GM12891 (cell line): ENCODE measurements at regions not wholly inside any gene's neighbourhood (a gene's known extent, or its start where the extent isn't known, plus 50 kb on each side); places are given as distances from the start of the nearest gene placed in this dataset.

ENCODE experiments used
- DNase-seq: peaks from one replicate; pipeline ENCODE4 v3.0.0; 2011; ENCODE audit warnings: low spot score; ENCODE audit not compliant: insufficient read length
- FAIRE-seq: peaks from 2 replicates; lab custom pipeline; 2011; peaks lifted over from hg19 to GRCh38; lab: Jason Lieb, UNC
- PAX5 ChIP-seq: IDR thresholded peaks from 2 replicates; pipeline ENCODE4 v1.6.1; 2011; ENCODE audit warnings: low read length, moderate library complexity, mild to moderate bottlenecking; ENCODE audit not compliant: insufficient read depth, severe bottlenecking
- POLR2A ChIP-seq: IDR thresholded peaks from 2 replicates; pipeline ENCODE4 v1.6.1; 2011; ENCODE audit warnings: low read depth, low read length, control low read depth
- POLR2AphosphoS5 ChIP-seq: IDR thresholded peaks from 2 replicates; pipeline ENCODE4 v1.6.1; 2011; ENCODE audit warnings: low read depth, low read length, control low read depth
- POU2F2 ChIP-seq: IDR thresholded peaks from 2 replicates; pipeline ENCODE4 v1.6.1; 2011; ENCODE audit warnings: low read depth, mild to moderate bottlenecking, control low read depth, low read length, moderate library complexity
- SPI1 ChIP-seq: IDR thresholded peaks from 2 replicates; pipeline ENCODE4 v1.6.1; 2011; ENCODE audit warnings: low read depth, low read length, control low read depth
- TAF1 ChIP-seq: IDR thresholded peaks from 2 replicates; pipeline ENCODE4 v1.6.1; 2011; ENCODE audit warnings: low read depth, low read length, control low read depth

DNA sequence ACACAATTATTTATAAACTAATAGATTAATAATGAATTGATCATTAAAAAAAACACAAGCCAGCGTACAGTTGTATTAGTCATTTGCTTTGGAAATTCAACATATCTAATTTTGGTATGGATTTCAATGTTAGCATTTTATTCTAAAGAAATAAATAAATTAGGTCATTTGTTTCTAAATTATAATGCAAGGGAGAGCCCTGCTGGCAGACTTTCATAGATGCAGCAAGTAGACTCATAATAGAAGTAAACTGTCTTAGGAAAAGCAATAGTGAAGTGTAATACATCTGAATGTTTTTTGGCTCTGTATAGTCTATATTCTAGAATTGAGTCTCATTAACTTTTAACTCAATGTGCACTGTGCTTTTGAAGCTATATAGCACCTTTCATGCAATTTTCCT lies 982.4 kb upstream of the MIR17HG start:
- FAIRE-seq (no peak), DNase-seq (no peak)
- TF ChIP-seq POU2F2 (no peak), TAF1 (no peak), PAX5 (no peak), POLR2A (no peak), SPI1 (no peak), POLR2AphosphoS5 (no peak)

DNA sequence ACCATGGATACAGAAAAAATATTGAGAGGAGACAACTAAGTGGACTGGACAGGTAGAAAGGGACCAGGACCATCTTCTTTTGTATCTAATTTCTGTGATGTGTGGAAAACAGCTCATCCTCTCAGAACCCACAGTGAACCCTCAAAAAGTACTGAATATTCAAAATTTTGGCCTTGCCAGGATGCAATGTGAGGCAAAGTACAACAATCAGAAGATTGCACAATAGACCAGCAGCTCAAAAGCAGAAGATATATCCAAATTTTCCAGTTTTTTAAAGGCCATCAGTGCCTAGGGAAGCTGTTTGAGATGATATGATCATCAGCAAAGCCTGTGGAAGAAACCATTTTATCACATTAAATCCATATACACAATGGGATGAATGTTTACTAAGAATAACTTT lies 973.3 kb upstream of the MIR17HG start:
- no peak for FAIRE-seq
- no peak for TF ChIP-seq SPI1
- no peak for TF ChIP-seq TAF1
- no peak for TF ChIP-seq POU2F2
- TF ChIP-seq POLR2AphosphoS5, result no peak
- TF ChIP-seq PAX5, result no peak
- TF ChIP-seq POLR2A, result no peak

GRCh38 chr13:90375851-90376250 lies 971.6 kb upstream of the MIR17HG start:
- FAIRE-seq (no peak), DNase-seq (no peak)
- no peak for TF ChIP-seq POLR2AphosphoS5
- TF ChIP-seq POU2F2, result no peak
- TF ChIP-seq SPI1, result no peak
- TF ChIP-seq POLR2A, result no peak
- TF ChIP-seq PAX5, result no peak
- no peak for TF ChIP-seq TAF1

More for the DNA sequence above, 973.3 kb upstream of the MIR17HG start:
- DNase-seq, result no peak

- TF ChIP-seq POLR2AphosphoS5 (no peak), TAF1 (no peak), PAX5 (no peak), SPI1 (no peak), POU2F2 (no peak), POLR2A (no peak)
- no peak for DNase-seq
- FAIRE-seq, result no peak
These were observed 965.1 kb upstream of the MIR17HG start for GRCh38 chr13:90382425-90382824.

GRCh38 chr13:90385781-90386489 lies 961.6 kb upstream of the MIR17HG start:
- DNase-seq (no peak), FAIRE-seq (no peak)
- TF ChIP-seq SPI1 (no peak), POU2F2 (no peak), PAX5 (no peak), POLR2AphosphoS5 (no peak), POLR2A (no peak), TAF1 (no peak)

GRCh38 chr13:90388887-90389452 lies 958.5 kb upstream of the MIR17HG start:
- DNase-seq, result no peak
- TF ChIP-seq PAX5 (no peak), SPI1 (no peak), POLR2A (no peak), TAF1 (no peak), POU2F2 (no peak), POLR2AphosphoS5 (no peak)

GRCh38 chr13:90389537-90389936 lies 958.0 kb upstream of the MIR17HG start:
- TF ChIP-seq TAF1 (no peak), POLR2A (no peak), PAX5 (no peak), SPI1 (no peak), POU2F2 (no peak), POLR2AphosphoS5 (no peak)
- DNase-seq (no peak), FAIRE-seq (no peak)

More at GRCh38 chr13:90388887-90389452, 958.5 kb upstream of the MIR17HG start:
- no peak for FAIRE-seq

DNA sequence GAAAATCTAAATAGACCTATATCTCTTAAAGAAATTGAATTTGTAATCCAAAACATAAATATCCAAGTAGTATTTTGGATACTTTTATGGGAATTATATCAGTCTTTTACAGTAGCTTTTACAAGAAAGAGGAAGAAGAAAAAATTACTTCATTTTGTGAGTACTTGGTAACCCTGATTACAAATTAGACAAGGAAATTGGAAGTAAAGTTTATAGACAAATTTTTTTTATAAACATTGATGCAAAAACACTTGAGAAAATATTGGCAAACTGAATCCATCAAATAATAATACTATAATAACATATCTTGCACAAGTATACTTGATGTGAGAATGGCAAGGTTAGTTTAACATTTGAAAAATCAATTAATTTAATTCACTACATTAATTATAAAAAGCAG lies 954.1 kb upstream of the MIR17HG start:
- FAIRE-seq (no peak), DNase-seq (no peak)
- TF ChIP-seq PAX5 (no peak), SPI1 (no peak), POLR2AphosphoS5 (no peak), TAF1 (no peak), POU2F2 (no peak), POLR2A (no peak)

DNA sequence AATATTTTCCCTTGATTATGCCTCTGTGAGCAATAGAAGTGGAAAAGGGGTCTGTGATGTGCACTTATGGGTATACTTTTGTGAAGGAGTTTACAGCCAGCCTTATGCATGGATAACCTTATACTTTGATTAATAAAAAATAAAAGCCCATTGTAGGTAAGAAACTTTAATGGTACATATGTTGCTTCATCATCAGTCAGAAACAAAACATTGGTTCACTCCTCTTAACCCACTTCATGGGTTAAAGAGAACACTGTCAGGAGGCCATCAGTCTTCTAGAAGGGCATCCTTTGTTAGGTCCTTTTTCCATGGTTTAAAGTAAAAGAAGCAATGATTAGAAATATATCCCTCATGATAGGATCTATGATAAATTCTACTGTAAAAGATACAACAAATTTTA lies 952.1 kb upstream of the MIR17HG start:
- no peak for FAIRE-seq
- TF ChIP-seq TAF1 (no peak), PAX5 (no peak), POLR2A (no peak), POU2F2 (no peak), SPI1 (no peak), POLR2AphosphoS5 (no peak)
- no peak for DNase-seq

DNA sequence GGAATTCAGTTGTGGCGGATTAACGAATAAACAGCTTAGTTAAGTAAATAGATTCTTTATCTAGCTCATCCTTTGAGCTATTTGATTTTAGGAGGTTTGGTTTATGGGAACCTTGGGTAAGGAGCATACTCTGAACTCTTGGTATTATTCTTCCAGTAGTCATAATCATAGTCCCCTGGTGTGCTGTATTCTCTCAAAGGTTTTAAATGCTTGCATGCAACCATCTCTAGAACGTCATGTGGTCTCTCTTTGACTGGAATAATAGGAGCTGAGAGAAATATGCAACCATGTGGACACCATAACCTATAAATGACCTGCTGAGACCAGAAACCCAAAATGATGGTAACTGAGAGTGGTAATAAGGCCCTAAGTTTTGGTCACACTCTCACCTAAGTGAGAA lies 951.6 kb upstream of the MIR17HG start:
- DNase-seq, result no peak
- no peak for TF ChIP-seq POLR2AphosphoS5
- no peak for TF ChIP-seq PAX5
- TF ChIP-seq SPI1, result no peak
- TF ChIP-seq POU2F2, result no peak
- TF ChIP-seq TAF1, result no peak
- TF ChIP-seq POLR2A, result no peak
- no peak for FAIRE-seq
